ENCODE measurements at regions not wholly inside any gene's neighbourhood (a gene's known extent, or its start where the extent isn't known, plus 50 kb on each side); places are given as distances from the start of the nearest gene placed in this dataset.
"Not testable (repeated sequence)": the region's sequence is repeated elsewhere in the genome, so short reads cannot be mapped to it uniquely, and the experiment has no call there.

DNA sequence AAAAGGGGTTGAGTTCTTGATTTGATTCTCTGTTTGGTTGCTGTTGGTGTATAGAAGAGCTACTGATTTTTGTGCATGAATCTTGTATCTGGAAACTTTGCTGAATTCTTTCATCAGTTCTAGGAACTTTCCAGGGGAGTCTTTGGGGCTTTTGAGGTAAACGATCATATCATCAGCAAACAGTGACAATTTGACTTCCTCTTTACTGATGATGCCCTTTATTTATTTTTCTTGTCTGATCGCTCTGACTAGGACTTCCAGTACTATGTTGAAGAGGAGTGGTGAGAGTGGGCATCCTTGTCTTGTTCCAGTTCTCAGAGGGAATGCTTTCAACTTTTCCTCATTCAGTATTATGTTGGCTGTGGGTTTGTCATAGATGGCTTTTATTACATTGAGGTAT is 304.0 kb downstream of the MTERF1 start:
- not testable (repeated sequence) for H3K27me3 ChIP-seq (ENCODE audit: control insufficient read depth, insufficient read depth, low read length); DNase-seq (ENCODE audit: low read depth, low spot score); H3K4me1 ChIP-seq (ENCODE audit: control insufficient read depth, insufficient read depth, low read length); H3K36me3 ChIP-seq (ENCODE audit: control insufficient read depth, insufficient read depth, low read length); H3K9me3 ChIP-seq (ENCODE audit: control insufficient read depth, insufficient read depth, low read length); H3K4me3 ChIP-seq (ENCODE audit: low read length); H3K27ac ChIP-seq (ENCODE audit: low read length)
- WGBS (ENCODE audit: insufficient coverage, insufficient read length) = no CpG with 5 or more reads among the region's 2 CpGs

GRCh38 chr7:91579837-91580236 is 300.7 kb downstream of the MTERF1 start:
- no peak overlapping the region for H3K4me3 ChIP-seq (ENCODE audit: low read length)
- no peak for DNase-seq (ENCODE audit: low read depth, low spot score)
- no CpG with 5 or more reads among the region's 9 CpGs for WGBS (ENCODE audit: insufficient coverage, insufficient read length)

DNA sequence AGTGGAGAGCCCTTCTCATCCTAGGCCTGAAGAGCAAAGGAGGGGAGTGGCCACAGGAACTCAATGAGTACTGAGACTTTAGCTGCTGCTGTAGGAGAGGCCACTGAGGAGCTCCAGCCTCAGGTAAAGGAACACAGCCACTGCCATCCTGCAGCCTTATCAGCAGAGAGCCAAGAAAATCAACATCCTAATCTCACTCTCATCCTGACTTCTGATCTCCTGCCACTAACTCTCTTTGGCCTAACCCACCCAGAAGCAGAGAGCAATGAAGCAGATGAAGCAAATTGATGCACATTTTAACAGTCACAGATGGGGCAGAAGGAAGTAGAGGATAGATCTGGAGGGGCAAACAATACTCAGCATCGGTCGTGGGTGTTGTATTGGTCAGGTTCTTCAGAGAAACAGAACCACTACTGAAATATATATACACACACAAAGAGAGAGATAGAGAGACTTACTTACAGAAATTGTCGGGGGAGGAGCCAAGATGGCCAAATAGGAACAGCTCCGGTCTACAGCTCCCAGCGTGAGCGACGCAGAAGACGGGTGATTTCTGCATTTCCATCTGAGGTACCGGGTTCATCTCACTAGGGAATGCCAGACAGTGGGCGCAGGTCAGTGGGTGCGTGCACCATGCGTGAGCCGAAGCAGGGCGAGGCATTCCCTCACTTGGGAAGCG is 297.6 kb downstream of the MTERF1 start:
- DNase-seq (ENCODE audit: low read depth, low spot score) = no peak
- no CpG with 5 or more reads among the region's 15 CpGs for WGBS (ENCODE audit: insufficient coverage, insufficient read length)
- no peaks in the 10 kb centered on the region for H3K9me3 ChIP-seq (ENCODE audit: control insufficient read depth, insufficient read depth, low read length)
- no peaks in the 10 kb centered on the region for H3K36me3 ChIP-seq (ENCODE audit: control insufficient read depth, insufficient read depth, low read length)
- no peak overlapping the region for H3K4me3 ChIP-seq (ENCODE audit: low read length)
- no peaks in the 10 kb centered on the region for H3K4me1 ChIP-seq (ENCODE audit: control insufficient read depth, insufficient read depth, low read length)
- no peak overlapping the region for H3K27ac ChIP-seq (ENCODE audit: low read length)
- H3K27me3 ChIP-seq (ENCODE audit: control insufficient read depth, insufficient read depth, low read length) = no peaks in the 10 kb centered on the region

More at GRCh38 chr7:91579837-91580236, 300.7 kb downstream of the MTERF1 start:
- no peaks in the 10 kb centered on the region for H3K36me3 ChIP-seq (ENCODE audit: control insufficient read depth, insufficient read depth, low read length)
- no peak overlapping the region for H3K27ac ChIP-seq (ENCODE audit: low read length)
- no peaks in the 10 kb centered on the region for H3K27me3 ChIP-seq (ENCODE audit: control insufficient read depth, insufficient read depth, low read length)
- no peaks in the 10 kb centered on the region for H3K9me3 ChIP-seq (ENCODE audit: control insufficient read depth, insufficient read depth, low read length)
- H3K4me1 ChIP-seq (ENCODE audit: control insufficient read depth, insufficient read depth, low read length) = no peaks in the 10 kb centered on the region

DNA sequence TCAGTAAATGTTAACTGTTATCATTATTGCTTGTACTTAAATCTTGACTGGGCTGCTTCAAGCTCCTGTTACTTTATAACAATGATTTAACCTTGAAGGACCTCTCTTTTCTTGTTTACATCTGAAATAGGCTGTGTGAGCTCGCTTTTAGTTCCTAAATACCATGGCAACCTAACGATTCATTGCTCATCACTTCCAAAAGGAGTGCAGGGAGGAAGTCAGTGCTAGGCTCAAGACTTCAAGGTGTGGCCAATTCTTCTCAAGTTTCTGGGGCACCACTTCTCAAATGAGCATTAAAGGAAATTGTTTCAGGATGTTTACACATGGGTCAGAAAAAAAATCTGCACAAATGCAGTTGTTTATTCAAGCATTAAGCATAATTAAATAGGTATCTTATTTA is 284.2 kb downstream of the MTERF1 start:
- Histone ChIP-seq H3K9me3 (ENCODE audit: control insufficient read depth, insufficient read depth, low read length) (no peaks in the 10 kb centered on the region), H3K4me1 (ENCODE audit: control insufficient read depth, insufficient read depth, low read length) (no peaks in the 10 kb centered on the region), H3K27ac (ENCODE audit: low read length) (no peak overlapping the region), H3K27me3 (ENCODE audit: control insufficient read depth, insufficient read depth, low read length) (no peaks in the 10 kb centered on the region), H3K4me3 (ENCODE audit: low read length) (no peak overlapping the region), H3K36me3 (ENCODE audit: control insufficient read depth, insufficient read depth, low read length) (no peaks in the 10 kb centered on the region)
- DNase-seq (ENCODE audit: low read depth, low spot score) = no peak
- WGBS (ENCODE audit: insufficient coverage, insufficient read length) = no CpG with 5 or more reads among the region's 2 CpGs

DNA sequence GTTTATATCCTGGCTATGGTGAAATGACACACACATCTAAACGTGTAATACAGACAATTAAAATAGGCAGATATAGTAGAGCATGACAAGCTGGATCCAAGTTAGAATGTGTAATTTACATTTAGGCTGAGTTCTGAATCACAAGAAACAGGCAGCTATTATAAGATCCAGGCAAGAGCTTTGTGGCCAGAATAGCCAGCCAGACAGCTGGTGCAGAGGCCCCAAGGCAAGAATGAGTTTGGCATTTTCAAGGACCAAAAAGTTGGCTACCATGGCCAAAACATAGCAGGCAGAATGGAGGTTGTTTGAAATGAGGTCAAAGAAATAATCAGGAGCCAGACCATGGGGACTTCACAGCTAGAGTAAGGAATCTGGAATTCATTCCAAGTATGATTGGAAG is 281.7 kb downstream of the MTERF1 start:
- Histone ChIP-seq H3K27ac (ENCODE audit: low read length) (no peak overlapping the region), H3K4me1 (ENCODE audit: control insufficient read depth, insufficient read depth, low read length) (no peaks in the 10 kb centered on the region), H3K27me3 (ENCODE audit: control insufficient read depth, insufficient read depth, low read length) (no peaks in the 10 kb centered on the region), H3K4me3 (ENCODE audit: low read length) (no peak overlapping the region), H3K9me3 (ENCODE audit: control insufficient read depth, insufficient read depth, low read length) (no peaks in the 10 kb centered on the region), H3K36me3 (ENCODE audit: control insufficient read depth, insufficient read depth, low read length) (no peaks in the 10 kb centered on the region)
- DNase-seq (ENCODE audit: low read depth, low spot score) = no peak
- no CpG with 5 or more reads among the region's 1 CpG for WGBS (ENCODE audit: insufficient coverage, insufficient read length)

- H3K27me3 ChIP-seq (ENCODE audit: control insufficient read depth, insufficient read depth, low read length) = no peaks in the 10 kb centered on the region
- H3K27ac ChIP-seq (ENCODE audit: low read length) = no peak overlapping the region
- DNase-seq (ENCODE audit: low read depth, low spot score) = no peak
- no peak overlapping the region for H3K4me3 ChIP-seq (ENCODE audit: low read length)
- no peaks in the 10 kb centered on the region for H3K36me3 ChIP-seq (ENCODE audit: control insufficient read depth, insufficient read depth, low read length)
- no peaks in the 10 kb centered on the region for H3K4me1 ChIP-seq (ENCODE audit: control insufficient read depth, insufficient read depth, low read length)
- H3K9me3 ChIP-seq (ENCODE audit: control insufficient read depth, insufficient read depth, low read length) = no peaks in the 10 kb centered on the region
Observed at GRCh38 chr7:91600112-91600511, 280.4 kb downstream of the MTERF1 start.

- Histone ChIP-seq H3K27ac (ENCODE audit: low read length) (no peak overlapping the region), H3K36me3 (ENCODE audit: control insufficient read depth, insufficient read depth, low read length) (no peaks in the 10 kb centered on the region), H3K27me3 (ENCODE audit: control insufficient read depth, insufficient read depth, low read length) (no peaks in the 10 kb centered on the region), H3K9me3 (ENCODE audit: control insufficient read depth, insufficient read depth, low read length) (no peaks in the 10 kb centered on the region), H3K4me1 (ENCODE audit: control insufficient read depth, insufficient read depth, low read length) (no peaks in the 10 kb centered on the region), H3K4me3 (ENCODE audit: low read length) (no peak overlapping the region)
- DNase-seq (ENCODE audit: low read depth, low spot score) = no peak
- no CpG with 5 or more reads among the region's 3 CpGs for WGBS (ENCODE audit: insufficient coverage, insufficient read length)
Observed at GRCh38 chr7:91603707-91604106, 276.8 kb downstream of the MTERF1 start.

DNA sequence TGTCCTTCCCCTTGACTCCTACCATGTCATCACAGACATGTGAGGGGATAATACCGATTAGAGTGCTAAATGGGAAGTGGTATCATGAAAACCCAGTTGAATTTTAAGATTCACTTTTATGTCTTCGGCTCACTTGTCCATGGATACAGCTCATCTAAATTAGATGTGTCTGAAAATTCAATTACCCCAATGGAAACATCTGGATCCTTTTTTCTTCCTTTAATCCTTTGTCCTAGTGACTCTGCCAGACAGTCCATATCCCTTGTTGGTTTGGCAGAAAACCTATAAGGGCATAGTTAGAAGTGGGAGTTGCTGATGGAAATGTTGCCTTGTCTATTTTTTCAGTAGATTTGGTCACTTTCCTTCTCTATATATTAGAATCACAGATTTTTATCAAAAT is 271.9 kb downstream of the MTERF1 start:
- H3K27me3 ChIP-seq (ENCODE audit: control insufficient read depth, insufficient read depth, low read length) = no peaks in the 10 kb centered on the region
- H3K9me3 ChIP-seq (ENCODE audit: control insufficient read depth, insufficient read depth, low read length) = no peaks in the 10 kb centered on the region
- DNase-seq (ENCODE audit: low read depth, low spot score) = no peak
- H3K36me3 ChIP-seq (ENCODE audit: control insufficient read depth, insufficient read depth, low read length) = no peaks in the 10 kb centered on the region
- H3K4me1 ChIP-seq (ENCODE audit: control insufficient read depth, insufficient read depth, low read length) = no peaks in the 10 kb centered on the region
- H3K27ac ChIP-seq (ENCODE audit: low read length) = no peak overlapping the region
- no CpG with 5 or more reads among the region's 2 CpGs for WGBS (ENCODE audit: insufficient coverage, insufficient read length)
- no peak overlapping the region for H3K4me3 ChIP-seq (ENCODE audit: low read length)

GRCh38 chr7:91609525-91609924 is 271.0 kb downstream of the MTERF1 start:
- Histone ChIP-seq H3K36me3 (ENCODE audit: control insufficient read depth, insufficient read depth, low read length) (no peaks in the 10 kb centered on the region), H3K27me3 (ENCODE audit: control insufficient read depth, insufficient read depth, low read length) (no peaks in the 10 kb centered on the region), H3K4me3 (ENCODE audit: low read length) (no peak overlapping the region), H3K27ac (ENCODE audit: low read length) (no peak overlapping the region), H3K9me3 (ENCODE audit: control insufficient read depth, insufficient read depth, low read length) (no peaks in the 10 kb centered on the region), H3K4me1 (ENCODE audit: control insufficient read depth, insufficient read depth, low read length) (no peaks in the 10 kb centered on the region)
- DNase-seq (ENCODE audit: low read depth, low spot score) = no peak

DNA sequence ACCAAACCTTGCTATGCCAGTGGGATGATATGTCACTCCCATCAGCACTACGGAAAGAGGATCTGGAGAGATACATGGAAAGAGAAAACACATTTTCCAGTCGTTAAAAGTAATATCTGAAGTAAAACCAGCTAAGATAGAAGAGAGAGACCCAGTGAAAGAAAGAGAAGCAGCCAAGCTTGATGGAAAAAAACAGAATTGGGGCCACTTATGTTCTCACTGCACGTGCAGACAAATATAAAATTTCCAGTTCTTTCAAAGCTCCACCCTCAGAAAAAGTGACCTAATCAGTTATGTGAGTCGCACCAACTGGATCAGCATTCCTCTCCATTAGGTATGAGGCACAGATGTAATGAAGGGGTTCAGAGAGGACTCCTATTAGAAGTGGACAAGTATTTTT is 266.1 kb downstream of the MTERF1 start:
- no CpG with 5 or more reads among the region's 4 CpGs for WGBS (ENCODE audit: insufficient coverage, insufficient read length)
- Histone ChIP-seq H3K4me3 (ENCODE audit: low read length) (no peak overlapping the region), H3K36me3 (ENCODE audit: control insufficient read depth, insufficient read depth, low read length) (no peaks in the 10 kb centered on the region), H3K9me3 (ENCODE audit: control insufficient read depth, insufficient read depth, low read length) (no peaks in the 10 kb centered on the region), H3K27me3 (ENCODE audit: control insufficient read depth, insufficient read depth, low read length) (no peaks in the 10 kb centered on the region), H3K4me1 (ENCODE audit: control insufficient read depth, insufficient read depth, low read length) (no peaks in the 10 kb centered on the region), H3K27ac (ENCODE audit: low read length) (no peak overlapping the region)
- DNase-seq (ENCODE audit: low read depth, low spot score) = no peak
